Neural crest cell (in vitro differentiated cells): ENCODE measurements at regions not wholly inside any gene's neighbourhood (a gene's known extent, or its start where the extent isn't known, plus 50 kb on each side); places are given as distances from the start of the nearest gene placed in this dataset.

Experiments used
- DNase-seq: peaks from one replicate; pipeline ENCODE4 v3.0.0; 2021; ENCODE audit warnings: low read depth, mixed read lengths, low spot score
- H3K27ac Mint-ChIP-seq: one replicate; pipeline ENCODE4 v1.8.0; 2021; ENCODE audit warnings: mild to moderate bottlenecking, mixed read lengths; ENCODE audit not compliant: unreplicated experiment
- H3K27me3 Mint-ChIP-seq: 2 replicates; pipeline ENCODE4 v1.8.0; 2021; ENCODE audit warnings: low read depth, mild to moderate bottlenecking, mixed read lengths
- H3K36me3 Mint-ChIP-seq: 2 replicates; pipeline ENCODE4 v1.8.0; 2021; ENCODE audit warnings: low read depth, mild to moderate bottlenecking, mixed read lengths
- H3K4me1 Mint-ChIP-seq: 2 replicates; pipeline ENCODE4 v1.8.0; 2021; ENCODE audit warnings: mixed read lengths
- H3K4me3 Mint-ChIP-seq: one replicate; pipeline ENCODE4 v1.8.0; 2021; ENCODE audit warnings: mild to moderate bottlenecking, mixed read lengths
- H3K9me3 Mint-ChIP-seq: 2 replicates; pipeline ENCODE4 v1.8.0; 2021; ENCODE audit warnings: mixed read lengths
- TF ChIP-seq, protein P1 (sequence below): fragments of 200-600 bp; sonication (generic); conservative IDR thresholded peaks from 2 replicates; pipeline ENCODE4 v1.5.0; 2021; ENCODE audit warnings: antibody characterized with exemption, mild to moderate bottlenecking

DNA sequence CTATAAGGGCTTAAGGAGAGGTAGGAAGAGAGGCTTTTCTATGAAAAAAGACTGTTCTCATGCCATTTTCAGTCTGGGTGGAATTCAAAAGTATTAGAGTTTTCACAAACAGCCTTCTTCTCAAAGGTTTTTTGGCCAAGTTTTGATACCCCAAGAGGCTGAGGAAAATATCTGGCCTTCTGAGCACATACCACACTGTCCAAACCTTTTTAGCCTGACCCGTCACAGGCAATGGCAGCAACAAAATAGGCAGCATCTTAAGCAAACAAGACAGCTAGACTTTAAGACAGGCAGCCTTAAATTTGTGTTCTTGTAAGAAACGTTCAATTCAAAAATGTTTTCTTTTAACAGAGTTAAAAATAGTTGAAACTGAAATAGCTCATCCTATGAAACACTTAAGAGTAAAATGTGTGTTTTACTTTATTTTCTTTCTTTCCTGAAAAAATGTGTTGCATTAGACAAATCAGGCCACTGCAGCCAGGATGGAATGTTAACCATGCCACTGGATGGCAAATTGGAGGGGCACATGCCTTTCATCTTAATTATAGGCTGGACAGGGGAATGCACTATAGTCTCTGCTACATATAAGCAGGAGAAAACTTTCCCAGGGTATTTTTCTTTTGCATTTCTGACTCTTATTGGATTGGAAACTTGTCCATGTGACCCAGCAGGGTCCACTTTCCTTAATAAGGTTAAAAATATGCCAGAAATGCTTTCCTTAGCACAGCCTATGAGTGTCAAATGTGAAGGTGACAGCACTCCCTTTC lies 315.0 kb downstream of the TGFB2 start:
- peaks cover 8% of the 10 kb centered on the region for H3K4me1 Mint-ChIP-seq
- TF ChIP-seq, protein P1, sequence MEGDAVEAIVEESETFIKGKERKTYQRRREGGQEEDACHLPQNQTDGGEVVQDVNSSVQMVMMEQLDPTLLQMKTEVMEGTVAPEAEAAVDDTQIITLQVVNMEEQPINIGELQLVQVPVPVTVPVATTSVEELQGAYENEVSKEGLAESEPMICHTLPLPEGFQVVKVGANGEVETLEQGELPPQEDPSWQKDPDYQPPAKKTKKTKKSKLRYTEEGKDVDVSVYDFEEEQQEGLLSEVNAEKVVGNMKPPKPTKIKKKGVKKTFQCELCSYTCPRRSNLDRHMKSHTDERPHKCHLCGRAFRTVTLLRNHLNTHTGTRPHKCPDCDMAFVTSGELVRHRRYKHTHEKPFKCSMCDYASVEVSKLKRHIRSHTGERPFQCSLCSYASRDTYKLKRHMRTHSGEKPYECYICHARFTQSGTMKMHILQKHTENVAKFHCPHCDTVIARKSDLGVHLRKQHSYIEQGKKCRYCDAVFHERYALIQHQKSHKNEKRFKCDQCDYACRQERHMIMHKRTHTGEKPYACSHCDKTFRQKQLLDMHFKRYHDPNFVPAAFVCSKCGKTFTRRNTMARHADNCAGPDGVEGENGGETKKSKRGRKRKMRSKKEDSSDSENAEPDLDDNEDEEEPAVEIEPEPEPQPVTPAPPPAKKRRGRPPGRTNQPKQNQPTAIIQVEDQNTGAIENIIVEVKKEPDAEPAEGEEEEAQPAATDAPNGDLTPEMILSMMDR = no peak
- no peak for DNase-seq
- no peak overlapping the region for H3K27ac Mint-ChIP-seq
- no peaks in the 10 kb centered on the region for H3K27me3 Mint-ChIP-seq
- no peaks in the 10 kb centered on the region for H3K9me3 Mint-ChIP-seq
- H3K4me3 Mint-ChIP-seq = no peak overlapping the region
- no peaks in the 10 kb centered on the region for H3K36me3 Mint-ChIP-seq

DNA sequence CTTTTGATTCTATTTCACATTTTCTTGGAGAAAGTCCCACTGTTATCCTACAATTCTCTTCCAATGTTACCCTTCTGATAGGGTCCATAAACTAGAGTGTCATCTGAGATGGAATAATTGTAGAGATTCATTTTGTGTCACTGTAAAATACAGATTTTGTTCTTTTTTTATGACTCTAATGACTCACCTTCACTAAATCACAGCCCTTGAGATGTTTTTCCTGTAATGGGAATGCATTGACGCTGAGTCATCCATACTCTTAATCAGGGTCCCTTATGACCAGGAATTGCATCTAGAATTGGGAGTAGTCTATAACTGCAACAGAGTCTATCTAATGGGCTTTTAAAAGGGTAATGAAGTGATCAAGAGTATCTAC lies 315.5 kb downstream of the TGFB2 start:
- Mint-ChIP-seq H3K4me3 (no peak overlapping the region), H3K4me1 (peaks cover 8% of the 10 kb centered on the region), H3K9me3 (no peaks in the 10 kb centered on the region), H3K27ac (no peak overlapping the region), H3K27me3 (no peaks in the 10 kb centered on the region), H3K36me3 (no peaks in the 10 kb centered on the region)
- no peak for DNase-seq
- TF ChIP-seq, protein P1 = no peak

DNA sequence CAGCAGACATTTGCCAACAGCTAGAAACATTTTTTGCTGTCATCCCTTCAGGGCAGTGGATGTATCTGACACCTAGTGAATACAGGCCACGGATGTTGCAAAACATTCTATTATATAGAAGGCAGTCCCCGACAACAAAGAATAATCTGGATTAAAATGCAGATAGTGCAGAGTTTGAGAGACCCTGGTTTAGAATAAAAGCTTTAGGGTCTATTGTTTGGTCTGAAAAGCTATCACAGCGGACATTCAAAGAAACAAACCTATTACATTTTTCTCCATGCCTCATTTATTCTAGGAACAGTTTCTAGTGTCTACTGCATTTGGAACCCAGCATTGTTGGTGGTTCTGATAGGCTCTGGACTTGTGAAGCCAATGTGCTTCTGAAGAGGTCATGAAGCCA lies 316.3 kb downstream of the TGFB2 start:
- no peak overlapping the region for H3K4me3 Mint-ChIP-seq
- no peaks in the 10 kb centered on the region for H3K9me3 Mint-ChIP-seq
- no peak for DNase-seq
- H3K36me3 Mint-ChIP-seq = no peaks in the 10 kb centered on the region
- TF ChIP-seq, protein P1 = no peak
- no peaks in the 10 kb centered on the region for H3K27me3 Mint-ChIP-seq
- H3K27ac Mint-ChIP-seq = no peak overlapping the region
- H3K4me1 Mint-ChIP-seq = peaks cover 8% of the 10 kb centered on the region

DNA sequence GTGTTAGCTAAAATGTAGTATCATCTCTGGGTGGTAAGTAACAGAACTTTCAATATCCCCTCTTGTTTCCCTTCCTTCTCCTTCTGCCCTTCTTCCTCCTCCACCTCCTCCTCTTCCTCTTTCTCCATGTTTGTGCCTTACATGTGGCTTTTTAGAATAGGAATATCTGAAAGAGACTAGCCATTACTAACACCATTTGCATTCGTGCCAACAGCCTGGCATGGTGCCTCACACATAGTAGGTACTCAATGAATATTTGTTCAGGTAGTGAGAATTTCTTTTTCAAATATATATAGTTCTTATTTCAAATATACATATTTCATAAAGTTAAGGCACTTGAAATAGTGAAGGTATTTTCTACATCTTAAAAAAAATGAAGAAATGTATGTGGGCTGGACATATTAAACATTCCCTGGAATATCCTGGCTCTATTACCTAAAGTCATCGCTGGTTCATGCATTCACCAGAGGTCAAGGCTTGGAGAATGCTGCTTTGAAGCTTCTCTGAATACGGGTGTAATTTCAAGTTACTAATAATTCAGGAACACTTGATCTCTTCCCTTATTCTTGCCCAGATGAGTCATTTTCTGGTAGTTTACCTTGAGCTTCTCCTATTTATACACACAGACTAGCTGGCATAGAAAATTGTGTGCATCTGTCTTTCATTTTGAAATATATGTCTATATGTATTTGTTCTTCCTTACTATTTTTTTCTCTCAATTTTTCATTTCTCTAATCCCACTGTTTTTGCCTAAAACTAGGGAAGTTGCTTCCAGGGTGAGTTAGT lies 319.4 kb downstream of the TGFB2 start:
- Mint-ChIP-seq H3K4me1 (peaks cover 8% of the 10 kb centered on the region), H3K9me3 (peaks cover under 1% of the 10 kb centered on the region), H3K36me3 (no peaks in the 10 kb centered on the region), H3K4me3 (no peak overlapping the region), H3K27me3 (no peaks in the 10 kb centered on the region), H3K27ac (no peak overlapping the region)
- no peak for DNase-seq
- TF ChIP-seq, protein P1 = no peak

DNA sequence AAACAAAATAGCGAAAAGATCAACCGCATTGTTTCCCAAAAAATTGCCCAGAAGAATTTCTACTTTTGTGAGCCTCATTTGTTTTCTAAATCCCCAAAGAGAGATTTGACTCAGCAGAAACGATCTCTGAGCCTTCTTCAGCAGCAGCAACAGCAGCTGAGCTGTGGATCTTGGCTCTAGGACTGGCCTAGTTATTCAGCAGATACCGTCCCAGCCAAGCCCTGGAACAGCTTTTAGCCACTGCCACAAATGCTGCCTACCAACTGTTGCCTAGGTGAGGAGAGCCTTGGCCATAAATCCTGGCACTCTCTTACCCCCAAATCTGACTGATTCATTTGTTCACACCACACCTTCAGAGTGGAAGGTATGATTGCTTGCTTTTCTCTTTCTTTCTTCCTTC lies 320.1 kb downstream of the TGFB2 start:
- Mint-ChIP-seq H3K27me3 (no peaks in the 10 kb centered on the region), H3K4me1 (peaks cover 8% of the 10 kb centered on the region), H3K36me3 (no peaks in the 10 kb centered on the region), H3K9me3 (peaks cover 4% of the 10 kb centered on the region), H3K4me3 (no peak overlapping the region), H3K27ac (no peak overlapping the region)
- TF ChIP-seq, protein P1 = no peak
- DNase-seq = no peak
